ENCODE measurements at regions not wholly inside any gene's neighbourhood (a gene's known extent, or its start where the extent isn't known, plus 50 kb on each side); places are given as distances from the start of the nearest gene placed in this dataset.
"Not testable (repeated sequence)": the region's sequence is repeated elsewhere in the genome, so short reads cannot be mapped to it uniquely, and the experiment has no call there.

GRCh38 chr7:110417611-110418010 lies 673.3 kb upstream of the LRRN3 start:
- DNase-seq (ENCODE audit: low read depth), result no peak
- no peak for TF ChIP-seq CTCF (IDR thresholded peaks at IDR 0.05; ENCODE audit: insufficient read depth, low read length, poor library complexity, severe bottlenecking)

GRCh38 chr7:110418659-110419280 lies 672.2 kb upstream of the LRRN3 start:
- no peak for DNase-seq (ENCODE audit: low read depth)
- no peak overlapping the region for H3K4me3 ChIP-seq (ENCODE audit: low read depth, low read length)
- H3K36me3 ChIP-seq (ENCODE audit: control insufficient read depth, insufficient read depth, low read length), result no peaks in the 10 kb centered on the region
- TF ChIP-seq CTCF (IDR thresholded peaks at IDR 0.05; ENCODE audit: insufficient read depth, low read length, poor library complexity, severe bottlenecking), result no peak
- H3K27me3 ChIP-seq (ENCODE audit: control insufficient read depth, insufficient read depth, low read length), result no peaks in the 10 kb centered on the region

More at GRCh38 chr7:110417611-110418010, 673.3 kb upstream of the LRRN3 start:
- Histone ChIP-seq H3K4me3 (ENCODE audit: low read depth, low read length) (no peak overlapping the region), H3K27me3 (ENCODE audit: control insufficient read depth, insufficient read depth, low read length) (no peaks in the 10 kb centered on the region), H3K36me3 (ENCODE audit: control insufficient read depth, insufficient read depth, low read length) (no peaks in the 10 kb centered on the region)

GRCh38 chr7:110420788-110421187 lies 670.1 kb upstream of the LRRN3 start:
- Histone ChIP-seq H3K4me3 (ENCODE audit: low read depth, low read length) (no peak overlapping the region), H3K27me3 (ENCODE audit: control insufficient read depth, insufficient read depth, low read length) (no peaks in the 10 kb centered on the region), H3K36me3 (ENCODE audit: control insufficient read depth, insufficient read depth, low read length) (no peaks in the 10 kb centered on the region)
- DNase-seq (ENCODE audit: low read depth), result no peak
- no peak for TF ChIP-seq CTCF (IDR thresholded peaks at IDR 0.05; ENCODE audit: insufficient read depth, low read length, poor library complexity, severe bottlenecking)

GRCh38 chr7:110421490-110422241 lies 669.3 kb upstream of the LRRN3 start:
- no peak for DNase-seq (ENCODE audit: low read depth)
- TF ChIP-seq CTCF (IDR thresholded peaks at IDR 0.05; ENCODE audit: insufficient read depth, low read length, poor library complexity, severe bottlenecking), result no peak
- Histone ChIP-seq H3K4me3 (ENCODE audit: low read depth, low read length) (no peak overlapping the region), H3K27me3 (ENCODE audit: control insufficient read depth, insufficient read depth, low read length) (no peaks in the 10 kb centered on the region), H3K36me3 (ENCODE audit: control insufficient read depth, insufficient read depth, low read length) (no peaks in the 10 kb centered on the region)

GRCh38 chr7:110432061-110432553 lies 658.8 kb upstream of the LRRN3 start:
- DNase-seq (ENCODE audit: low read depth), result no peak
- H3K27me3 ChIP-seq (ENCODE audit: control insufficient read depth, insufficient read depth, low read length), result no peaks in the 10 kb centered on the region
- H3K4me3 ChIP-seq (ENCODE audit: low read depth, low read length), result no peak overlapping the region
- H3K36me3 ChIP-seq (ENCODE audit: control insufficient read depth, insufficient read depth, low read length), result no peaks in the 10 kb centered on the region
- TF ChIP-seq CTCF (IDR thresholded peaks at IDR 0.05; ENCODE audit: insufficient read depth, low read length, poor library complexity, severe bottlenecking), result no peak

- H3K4me3 ChIP-seq (ENCODE audit: low read depth, low read length); DNase-seq (ENCODE audit: low read depth); H3K27me3 ChIP-seq (ENCODE audit: control insufficient read depth, insufficient read depth, low read length); H3K36me3 ChIP-seq (ENCODE audit: control insufficient read depth, insufficient read depth, low read length): not testable (repeated sequence)
These were observed 652.0 kb upstream of the LRRN3 start for GRCh38 chr7:110438926-110439325.
